COLO668 (cell line): ENCODE measurements at regions not wholly inside any gene's neighbourhood (a gene's known extent, or its start where the extent isn't known, plus 50 kb on each side); places are given as distances from the start of the nearest gene placed in this dataset.

ENCODE experiments used
- DNase-seq: peaks from one replicate; lab custom pipeline; 2025; ENCODE audit not compliant: unreplicated experiment; lab: John Stamatoyannopoulos, UW

DNA sequence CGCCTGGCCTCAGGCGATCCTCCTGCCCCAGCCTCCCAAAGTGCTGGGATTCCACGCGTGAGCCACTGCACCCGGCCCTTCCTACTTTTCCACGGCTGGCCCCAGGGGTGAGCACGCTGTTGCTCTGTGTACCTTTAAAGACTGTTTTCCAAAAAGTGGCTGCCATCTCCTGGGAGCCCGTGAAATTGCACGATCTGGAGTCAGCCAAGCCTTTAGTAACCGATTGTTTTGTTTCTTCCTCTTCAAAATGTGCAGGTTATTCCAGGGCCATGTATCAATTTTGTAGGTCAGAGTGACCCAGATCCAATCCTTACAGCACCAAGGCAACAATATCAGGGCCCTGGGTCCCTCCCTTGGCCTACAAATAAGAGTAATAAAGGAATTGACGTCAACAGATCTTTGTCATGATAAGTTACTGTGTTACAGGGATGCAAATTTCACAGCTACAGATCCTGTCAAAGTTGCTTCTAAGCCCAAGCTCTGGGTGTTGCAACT, 135.6 kb upstream of the ZNF236 start:
- DNase-seq = peak; percentile 75

DNA sequence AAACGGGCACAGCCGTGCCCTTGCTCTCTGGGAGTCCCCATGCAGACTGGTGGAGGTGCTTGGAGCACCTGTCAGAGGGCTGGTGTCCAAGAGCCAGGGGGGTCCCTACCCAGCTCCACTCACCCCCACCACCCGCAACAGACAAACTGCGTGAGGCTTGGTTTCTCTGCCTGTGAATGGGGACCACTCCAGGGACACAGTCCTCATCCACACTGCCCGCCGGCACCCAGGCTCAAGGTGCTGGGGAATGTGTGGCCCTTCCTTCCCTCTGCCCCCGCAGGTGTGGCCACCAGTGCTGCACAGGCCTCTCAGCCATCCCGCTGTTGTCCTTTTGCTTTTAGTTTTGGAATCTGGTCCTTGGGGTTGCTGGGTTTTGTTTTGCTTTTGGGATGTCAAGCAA, 136.5 kb upstream of the ZNF236 start:
- no peak for DNase-seq

GRCh38 chr18:76685402-76685801, 137.0 kb upstream of the ZNF236 start:
- no peak for DNase-seq

- DNase-seq = no peak
Observed at GRCh38 chr18:76684265-76684664, 138.1 kb upstream of the ZNF236 start.

- no peak for DNase-seq
Observed at GRCh38 chr18:76679945-76680344, 142.4 kb upstream of the ZNF236 start.

DNA sequence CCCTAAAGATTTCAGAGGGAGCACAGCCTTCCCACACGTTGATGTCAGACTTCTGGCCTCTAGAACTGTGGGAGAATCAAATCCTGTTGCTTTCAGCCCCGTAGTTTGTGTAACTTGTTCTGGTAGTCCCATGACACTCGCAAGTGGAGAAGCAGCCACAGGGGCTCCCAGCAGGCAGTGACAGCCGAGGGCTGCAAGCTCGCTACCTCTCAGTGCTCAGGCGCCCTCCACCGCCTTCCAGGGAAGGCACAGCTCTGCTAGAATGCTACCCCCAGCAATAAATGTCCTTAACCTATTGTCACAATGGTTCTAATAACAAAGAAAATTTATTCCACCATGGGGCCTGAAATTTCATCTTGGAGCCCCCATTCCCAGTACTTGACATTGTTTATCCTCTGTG, 143.1 kb upstream of the ZNF236 start:
- DNase-seq = no peak

GRCh38 chr18:76678248-76678647, 144.1 kb upstream of the ZNF236 start:
- no peak for DNase-seq

DNA sequence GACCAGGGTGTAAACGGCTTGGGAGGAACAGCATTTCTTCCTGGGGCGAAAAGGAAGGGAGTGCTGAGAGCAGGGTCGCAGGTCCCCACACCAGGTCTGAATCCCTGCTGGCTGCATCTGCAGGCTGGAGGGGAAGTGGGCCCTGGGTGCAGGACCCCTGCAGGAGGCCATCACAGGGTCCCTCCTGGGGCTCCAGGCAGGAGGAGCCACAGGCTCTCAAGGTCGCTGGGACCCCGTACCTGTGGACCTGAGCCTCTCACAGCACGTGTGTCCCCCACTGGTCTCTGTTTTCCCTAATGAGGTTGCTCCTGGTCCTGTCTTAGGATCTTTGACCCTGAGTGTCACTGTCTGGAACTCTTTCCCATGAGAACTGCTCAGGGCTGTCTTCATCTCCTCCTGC, 147.8 kb upstream of the ZNF236 start:
- DNase-seq = no peak

GRCh38 chr18:76673281-76674185, 148.8 kb upstream of the ZNF236 start:
- no peak for DNase-seq

DNA sequence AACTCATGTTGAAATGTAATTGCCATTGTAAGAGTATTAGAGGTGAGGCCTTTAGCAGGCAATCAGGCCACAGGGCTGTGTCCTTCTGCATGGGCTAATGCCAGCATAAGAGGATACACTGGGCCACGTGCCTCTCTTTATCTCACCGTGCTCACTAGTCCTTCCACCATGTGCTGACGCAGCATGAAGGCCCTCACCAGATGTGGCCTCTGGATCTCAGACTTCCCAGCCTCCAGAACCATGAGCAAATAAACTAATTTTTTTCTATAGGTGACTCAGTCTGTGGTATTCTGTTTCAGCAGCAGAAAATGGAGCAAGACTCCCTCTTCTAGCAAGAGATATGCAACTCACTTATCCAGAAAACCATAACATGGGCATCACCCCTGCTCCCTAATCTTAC, 149.7 kb upstream of the ZNF236 start:
- DNase-seq = no peak

GRCh38 chr18:76670564-76671288, 151.6 kb upstream of the ZNF236 start:
- DNase-seq = no peak

DNA sequence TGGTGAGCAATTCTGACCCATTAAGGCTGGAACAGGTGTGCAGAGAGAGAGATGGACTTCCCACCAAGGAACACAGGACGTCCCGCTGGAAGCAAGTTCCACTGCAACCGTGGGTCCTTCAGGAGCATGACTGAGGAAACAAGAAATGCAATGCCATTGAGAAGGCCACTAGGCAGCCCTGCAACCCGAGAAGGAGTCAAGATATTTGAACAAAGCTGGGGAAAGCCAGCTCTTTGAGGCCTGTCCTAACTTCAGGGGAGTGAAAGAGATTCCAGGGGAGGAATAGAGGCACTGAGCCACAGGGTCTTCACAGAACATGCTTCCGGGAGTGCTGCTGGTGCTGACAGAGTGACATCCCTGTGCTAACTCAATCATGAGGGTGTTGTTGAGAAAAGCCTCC, 153.8 kb upstream of the ZNF236 start:
- DNase-seq = no peak

GRCh38 chr18:76668119-76668518, 154.2 kb upstream of the ZNF236 start:
- no peak for DNase-seq

- no peak for DNase-seq
Observed at GRCh38 chr18:76667603-76668002, 154.8 kb upstream of the ZNF236 start.

- no peak for DNase-seq
Observed at GRCh38 chr18:76662626-76663025, 159.7 kb upstream of the ZNF236 start.

- no peak for DNase-seq
Observed at GRCh38 chr18:76660571-76661192, 161.7 kb upstream of the ZNF236 start.

- DNase-seq = no peak
Observed at GRCh38 chr18:76658627-76659026, 163.6 kb upstream of the ZNF516 start.

- no peak for DNase-seq
Observed at GRCh38 chr18:76657911-76658470, 162.9 kb upstream of the ZNF516 start.

DNA sequence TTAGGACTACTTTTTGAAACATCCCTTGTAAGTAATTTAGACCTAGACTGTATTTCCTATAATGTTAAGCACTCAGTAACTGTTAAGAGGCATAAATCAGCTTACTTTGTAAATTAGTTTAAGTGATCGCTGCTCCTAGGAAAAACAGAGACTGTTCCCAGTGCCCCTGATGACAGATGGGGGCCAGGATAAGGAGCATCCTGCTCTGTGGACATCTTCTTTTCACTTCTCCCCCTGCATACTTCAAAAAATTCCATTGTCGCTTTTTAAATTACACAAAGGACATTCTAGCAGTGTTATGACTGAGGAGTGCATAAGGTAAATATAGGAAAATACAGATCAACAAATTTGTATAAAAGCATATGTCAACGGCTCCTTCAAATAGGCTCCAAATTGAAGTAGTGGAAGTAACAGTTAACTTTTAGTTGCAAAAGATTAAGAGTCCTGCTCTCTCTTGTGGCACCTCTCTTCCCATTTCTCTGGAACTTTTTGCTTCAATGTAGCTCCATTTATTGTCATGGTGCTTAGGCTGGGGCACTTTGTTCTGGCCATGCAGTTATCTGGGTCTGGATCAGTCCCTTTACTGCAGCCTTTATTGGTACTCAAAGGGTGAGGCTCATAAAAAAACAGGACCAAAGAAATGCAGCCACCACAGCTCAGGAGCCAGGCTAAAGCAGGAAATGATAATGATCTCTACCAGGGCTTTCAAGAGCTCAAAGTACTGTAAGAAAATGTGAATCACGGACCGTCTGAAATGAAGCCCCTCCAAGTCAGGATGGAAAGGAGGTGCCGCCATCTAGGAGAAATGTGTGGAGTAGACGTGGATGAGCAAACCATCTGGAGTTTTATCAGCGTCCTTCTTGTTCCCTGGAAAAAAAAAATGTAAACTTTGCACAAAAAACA, 162.1 kb upstream of the ZNF516 start:
- no peak for DNase-seq

DNA sequence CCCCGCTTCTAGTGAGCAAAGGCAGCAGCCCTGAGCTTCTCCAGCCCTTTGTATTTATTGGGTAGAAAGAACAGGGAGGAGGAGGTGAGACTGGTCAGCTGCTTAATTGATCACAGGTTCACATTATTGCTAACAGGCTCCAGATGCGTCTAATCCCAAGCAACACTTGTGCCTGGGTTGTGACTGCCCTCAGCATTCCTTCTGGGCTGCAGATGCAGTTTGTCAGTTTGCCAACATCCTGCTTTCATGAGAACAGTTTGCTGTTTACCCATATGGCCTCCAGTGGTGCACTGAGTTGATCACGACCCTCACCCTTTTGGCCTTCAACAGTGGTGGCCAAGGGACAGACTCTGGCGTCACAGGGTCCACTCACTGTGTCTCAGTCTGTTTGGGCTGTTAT, 159.5 kb upstream of the ZNF516 start:
- no peak for DNase-seq
